ENCODE measurements at regions not wholly inside any gene's neighbourhood (a gene's known extent, or its start where the extent isn't known, plus 50 kb on each side); places are given as distances from the start of the nearest gene placed in this dataset.

GRCh38 chr5:39543335-39543734, 118.6 kb upstream of the DAB2 start:
- no peak for ATAC-seq
- H3K4me3 ChIP-seq (ENCODE audit: low read length), result no peak overlapping the region
- no peaks in the 10 kb centered on the region for H3K9me2 ChIP-seq (replicated peaks; ENCODE audit: low read length)
- no peaks in the 10 kb centered on the region for H3K9me3 ChIP-seq (ENCODE audit: low read length)
- H2AFZ ChIP-seq (ENCODE audit: low read length), result peak overlapping the region; percentile 6; the same call in 1 of the 2 replicates
- no peak overlapping the region for H3K9ac ChIP-seq (ENCODE audit: low read length)
- intact Hi-C loops (cut with micrococcal nuclease), result no loop called here
- no peaks in the 10 kb centered on the region for H4K20me1 ChIP-seq (ENCODE audit: low read length)
- ChIA-PET POLR2A (ENCODE audit: unreplicated experiment) (no interaction called here), CTCF (no interaction called here)
- no TSS peak for BruUV-seq (replicated peaks)
- TF ChIP-seq EZH2 (IDR thresholded peaks at IDR 0.05; ENCODE audit: low read length, unreplicated experiment), result no peak
- TF ChIP-seq CTCF (conservative IDR thresholded peaks at IDR 0.05; ENCODE audit: low read depth, low read length), result no peak
- no peak for TF ChIP-seq EZH2phosphoT487 (IDR thresholded peaks at IDR 0.05; ENCODE audit: borderline replicate concordance, low read length)
- no peaks in the 10 kb centered on the region for H3F3A ChIP-seq (ENCODE audit: low read length, unreplicated experiment)
- H3K36me3 ChIP-seq (ENCODE audit: low read depth, low read length), result no peaks in the 10 kb centered on the region
- DNase-seq, result no peak
- no peaks in the 10 kb centered on the region for H3K79me2 ChIP-seq (ENCODE audit: low read length)
- no peak overlapping the region for H3K27ac ChIP-seq (ENCODE audit: low read length)
- peaks cover 4% of the 10 kb centered on the region; the same call in 1 of the 2 replicates for H3K4me1 ChIP-seq (ENCODE audit: insufficient read depth, low read length)
- H3K4me2 ChIP-seq (ENCODE audit: low read length), result no peak overlapping the region
- H3K27me3 ChIP-seq (ENCODE audit: low read length), result no peaks in the 10 kb centered on the region

GRCh38 chr5:39542511-39543285, 117.9 kb upstream of the DAB2 start:
- Histone ChIP-seq H3K27me3 (ENCODE audit: low read length) (no peaks in the 10 kb centered on the region), H3K9me3 (ENCODE audit: low read length) (no peaks in the 10 kb centered on the region), H3K36me3 (ENCODE audit: low read depth, low read length) (no peaks in the 10 kb centered on the region), H3K4me1 (ENCODE audit: insufficient read depth, low read length) (peaks cover 4% of the 10 kb centered on the region; the same call in 1 of the 2 replicates), H3K79me2 (ENCODE audit: low read length) (no peaks in the 10 kb centered on the region), H3K4me2 (ENCODE audit: low read length) (no peak overlapping the region), H3K27ac (ENCODE audit: low read length) (no peak overlapping the region), H3K9ac (ENCODE audit: low read length) (no peak overlapping the region), H2AFZ (ENCODE audit: low read length) (no peak overlapping the region), H4K20me1 (ENCODE audit: low read length) (no peaks in the 10 kb centered on the region), H3F3A (ENCODE audit: low read length, unreplicated experiment) (no peaks in the 10 kb centered on the region), H3K4me3 (ENCODE audit: low read length) (no peak overlapping the region), H3K9me2 (replicated peaks; ENCODE audit: low read length) (no peaks in the 10 kb centered on the region)
- CTCF ChIA-PET, result interaction anchor here (1.0 kb wide), 1 partner anchor 39 kb away, joined by 3 read pairs; no protein-coding TSS in a partner anchor
- ATAC-seq (no peak), DNase-seq (no peak)
- BruUV-seq (replicated peaks), result no TSS peak
- TF ChIP-seq CTCF (conservative IDR thresholded peaks at IDR 0.05; ENCODE audit: low read depth, low read length), result no peak
- no peak for TF ChIP-seq EZH2 (IDR thresholded peaks at IDR 0.05; ENCODE audit: low read length, unreplicated experiment)
- no peak for TF ChIP-seq EZH2phosphoT487 (IDR thresholded peaks at IDR 0.05; ENCODE audit: borderline replicate concordance, low read length)
- POLR2A ChIA-PET (ENCODE audit: unreplicated experiment), result interaction anchor here (0.5 kb wide), 1 partner anchor 77 kb away, joined by 3 read pairs; no protein-coding TSS in a partner anchor
- intact Hi-C loops (cut with micrococcal nuclease), result no loop called here

- no peak overlapping the region for H3K9ac ChIP-seq (ENCODE audit: low read length)
- no peaks in the 10 kb centered on the region for H3K4me1 ChIP-seq (ENCODE audit: insufficient read depth, low read length)
- ATAC-seq (no peak), DNase-seq (peak; percentile 28)
- no peak overlapping the region for H2AFZ ChIP-seq (ENCODE audit: low read length)
- H4K20me1 ChIP-seq (ENCODE audit: low read length), result no peaks in the 10 kb centered on the region
- H3F3A ChIP-seq (ENCODE audit: low read length, unreplicated experiment), result no peaks in the 10 kb centered on the region
- intact Hi-C loops (cut with micrococcal nuclease), result no loop called here
- H3K9me2 ChIP-seq (replicated peaks; ENCODE audit: low read length), result no peaks in the 10 kb centered on the region
- H3K36me3 ChIP-seq (ENCODE audit: low read depth, low read length), result no peaks in the 10 kb centered on the region
- TF ChIP-seq CTCF (conservative IDR thresholded peaks at IDR 0.05; ENCODE audit: low read depth, low read length), result no peak
- no peak for TF ChIP-seq EZH2phosphoT487 (IDR thresholded peaks at IDR 0.05; ENCODE audit: borderline replicate concordance, low read length)
- TF ChIP-seq EZH2 (IDR thresholded peaks at IDR 0.05; ENCODE audit: low read length, unreplicated experiment), result no peak
- CTCF ChIA-PET, result no interaction called here
- H3K9me3 ChIP-seq (ENCODE audit: low read length), result no peaks in the 10 kb centered on the region
- no TSS peak for BruUV-seq (replicated peaks)
- POLR2A ChIA-PET (ENCODE audit: unreplicated experiment), result no interaction called here
- no peak overlapping the region for H3K27ac ChIP-seq (ENCODE audit: low read length)
- no peaks in the 10 kb centered on the region for H3K27me3 ChIP-seq (ENCODE audit: low read length)
- H3K4me2 ChIP-seq (ENCODE audit: low read length), result no peak overlapping the region
- no peak overlapping the region for H3K4me3 ChIP-seq (ENCODE audit: low read length)
- no peaks in the 10 kb centered on the region for H3K79me2 ChIP-seq (ENCODE audit: low read length)
Observed at GRCh38 chr5:39541920-39542319, 117.1 kb upstream of the DAB2 start.
